Stimulated activated naive CD8-positive, alpha-beta T cell treated with anti-CD3 and anti-CD28 coated beads, Interleukin-15, amount 100 ng/mL, for 72 hours (primary cell): ENCODE measurements at regions not wholly inside any gene's neighbourhood (a gene's known extent, or its start where the extent isn't known, plus 50 kb on each side); places are given as distances from the start of the nearest gene placed in this dataset.

Experiments used
- ATAC-seq: fragments of 150-1000 bp; cut with Tn5 transposase; 2 replicates; pipeline ENCODE4 v1.10.0; 2021; ENCODE audit warnings: mild to moderate bottlenecking, moderate library complexity
- DNase-seq, 2 donors: peaks; one replicate each; pipeline ENCODE4 v3.0.0; 2021 to 2022
- H3K27ac Mint-ChIP-seq, 2 donors: one replicate each; pipeline ENCODE4 v1.8.0; 2022; ENCODE audit warnings: mild to moderate bottlenecking in 2 of 2, mixed read lengths in 2 of 2, moderate library complexity in 2 of 2
- H3K27me3 Mint-ChIP-seq: one replicate; pipeline ENCODE4 v1.8.0; 2022; ENCODE audit warnings: mixed read lengths
- H3K4me1 Mint-ChIP-seq: one replicate; pipeline ENCODE4 v1.8.0; 2022; ENCODE audit warnings: mild to moderate bottlenecking, mixed read lengths
- H3K4me3 Mint-ChIP-seq, 2 donors: one replicate each; pipeline ENCODE4 v1.8.0; 2022; ENCODE audit warnings: mild to moderate bottlenecking in 2 of 2, mixed read lengths in 2 of 2, moderate library complexity in 1 of 2
- H3K9me3 Mint-ChIP-seq, 2 donors: one replicate each; pipeline ENCODE4 v1.8.0; 2022; ENCODE audit warnings: mixed read lengths in 2 of 2

GRCh38 chr5:17429353-17429752 lies 68.7 kb upstream of the TAF11L2 start:
- DNase-seq (no peak), ATAC-seq (no peak)
- no peak overlapping the region for H3K4me3 Mint-ChIP-seq
- no peaks in the 10 kb centered on the region for H3K4me1 Mint-ChIP-seq
- no peaks in the 10 kb centered on the region for H3K27me3 Mint-ChIP-seq
- H3K27ac Mint-ChIP-seq = no peak overlapping the region
- peaks cover 6 to 7% of the 10 kb centered on the region in 2 donors for H3K9me3 Mint-ChIP-seq

GRCh38 chr5:17430241-17430640 lies 67.8 kb upstream of the TAF11L2 start:
- Mint-ChIP-seq H3K4me1 (no peaks in the 10 kb centered on the region), H3K9me3 (peaks cover 7% of the 10 kb centered on the region in 2 donors), H3K27me3 (no peaks in the 10 kb centered on the region), H3K27ac (no peak overlapping the region), H3K4me3 (no peak overlapping the region)
- ATAC-seq = no peak
- DNase-seq = no peak

GRCh38 chr5:17431272-17432050 lies 66.6 kb upstream of the TAF11L2 start:
- H3K4me1 Mint-ChIP-seq = no peaks in the 10 kb centered on the region
- no peak for DNase-seq
- ATAC-seq = no peak
- H3K27ac Mint-ChIP-seq = no peak overlapping the region
- peaks cover 7% of the 10 kb centered on the region for H3K27me3 Mint-ChIP-seq
- H3K4me3 Mint-ChIP-seq = no peak overlapping the region
- peaks cover 13 to 16% of the 10 kb centered on the region in 2 donors for H3K9me3 Mint-ChIP-seq

GRCh38 chr5:17432569-17432968 lies 65.5 kb upstream of the TAF11L2 start:
- no peak for DNase-seq
- H3K27ac Mint-ChIP-seq = no peak overlapping the region
- no peaks in the 10 kb centered on the region for H3K4me1 Mint-ChIP-seq
- peaks cover 12 to 16% of the 10 kb centered on the region in 2 donors for H3K9me3 Mint-ChIP-seq
- no peak overlapping the region for H3K4me3 Mint-ChIP-seq
- ATAC-seq = no peak
- peaks cover 7% of the 10 kb centered on the region for H3K27me3 Mint-ChIP-seq

- no peak overlapping the region for H3K4me3 Mint-ChIP-seq
- no peak for ATAC-seq
- no peak for DNase-seq
- peaks cover 7 to 23% of the 10 kb centered on the region in 2 donors for H3K9me3 Mint-ChIP-seq
- H3K4me1 Mint-ChIP-seq = no peaks in the 10 kb centered on the region
- peaks cover 7% of the 10 kb centered on the region for H3K27me3 Mint-ChIP-seq
- H3K27ac Mint-ChIP-seq = no peak overlapping the region
Measured at GRCh38 chr5:17433406-17433805, 64.6 kb upstream of the TAF11L2 start.

GRCh38 chr5:17434982-17435381 lies 63.0 kb upstream of the TAF11L2 start:
- no peak overlapping the region for H3K4me3 Mint-ChIP-seq
- no peak overlapping the region for H3K27ac Mint-ChIP-seq
- ATAC-seq (no peak), DNase-seq (no peak)
- peaks cover 7% of the 10 kb centered on the region for H3K27me3 Mint-ChIP-seq
- H3K4me1 Mint-ChIP-seq = no peaks in the 10 kb centered on the region
- peaks cover 7 to 20% of the 10 kb centered on the region in 2 donors for H3K9me3 Mint-ChIP-seq

GRCh38 chr5:17436350-17436749 lies 61.7 kb upstream of the TAF11L2 start:
- Mint-ChIP-seq H3K27ac (peak overlapping the region in 1 of 2 donors; percentile 51), H3K9me3 (peaks cover 7 to 19% of the 10 kb centered on the region in 2 donors), H3K4me3 (no peak overlapping the region), H3K27me3 (peaks cover 7% of the 10 kb centered on the region), H3K4me1 (no peaks in the 10 kb centered on the region)
- ATAC-seq (no peak), DNase-seq (no peak)

- no peak for DNase-seq
Measured at GRCh38 chr5:17436761-17437221, 61.2 kb upstream of the TAF11L2 start.

GRCh38 chr5:17438027-17438426 lies 60.0 kb upstream of the TAF11L2 start:
- no peaks in the 10 kb centered on the region for H3K4me1 Mint-ChIP-seq
- H3K27me3 Mint-ChIP-seq = peaks cover 7% of the 10 kb centered on the region
- H3K27ac Mint-ChIP-seq = peak overlapping the region in 1 of 2 donors; percentile 13
- DNase-seq (no peak), ATAC-seq (no peak)
- H3K4me3 Mint-ChIP-seq = no peak overlapping the region
- H3K9me3 Mint-ChIP-seq = peaks cover 11 to 26% of the 10 kb centered on the region in 2 donors

More at GRCh38 chr5:17436761-17437221, 61.2 kb upstream of the TAF11L2 start:
- no peak overlapping the region for H3K4me3 Mint-ChIP-seq
- H3K27me3 Mint-ChIP-seq = peaks cover 7% of the 10 kb centered on the region
- H3K27ac Mint-ChIP-seq = no peak overlapping the region
- no peak for ATAC-seq
- H3K9me3 Mint-ChIP-seq = peaks cover 7 to 19% of the 10 kb centered on the region in 2 donors
- H3K4me1 Mint-ChIP-seq = no peaks in the 10 kb centered on the region

GRCh38 chr5:17439956-17440355 lies 58.1 kb upstream of the TAF11L2 start:
- no peaks in the 10 kb centered on the region for H3K4me1 Mint-ChIP-seq
- DNase-seq = no peak
- H3K9me3 Mint-ChIP-seq = peaks cover 11 to 33% of the 10 kb centered on the region in 2 donors
- peaks cover 7% of the 10 kb centered on the region for H3K27me3 Mint-ChIP-seq
- no peak overlapping the region for H3K4me3 Mint-ChIP-seq
- H3K27ac Mint-ChIP-seq = no peak overlapping the region
- no peak for ATAC-seq

GRCh38 chr5:17440766-17441165 lies 57.3 kb upstream of the TAF11L2 start:
- Mint-ChIP-seq H3K27ac (no peak overlapping the region), H3K27me3 (peaks cover 2% of the 10 kb centered on the region), H3K9me3 (peaks cover 5 to 29% of the 10 kb centered on the region in 2 donors), H3K4me3 (no peak overlapping the region), H3K4me1 (no peaks in the 10 kb centered on the region)
- DNase-seq (no peak), ATAC-seq (no peak)

GRCh38 chr5:17441351-17441750 lies 56.7 kb upstream of the TAF11L2 start:
- Mint-ChIP-seq H3K4me3 (no peak overlapping the region), H3K9me3 (peaks cover 4 to 24% of the 10 kb centered on the region in 2 donors), H3K27me3 (no peaks in the 10 kb centered on the region), H3K27ac (no peak overlapping the region), H3K4me1 (no peaks in the 10 kb centered on the region)
- no peak for DNase-seq
- ATAC-seq = no peak

- Mint-ChIP-seq H3K27ac (no peak overlapping the region), H3K9me3 (peaks cover 4 to 16% of the 10 kb centered on the region in 2 donors), H3K4me3 (no peak overlapping the region), H3K4me1 (no peaks in the 10 kb centered on the region), H3K27me3 (no peaks in the 10 kb centered on the region)
- no peak for ATAC-seq
- DNase-seq = no peak
Measured at GRCh38 chr5:17443333-17444130, 54.5 kb upstream of the TAF11L2 start.

GRCh38 chr5:17444496-17444895 lies 53.5 kb upstream of the TAF11L2 start:
- H3K27ac Mint-ChIP-seq = no peak overlapping the region
- ATAC-seq (no peak), DNase-seq (no peak)
- no peak overlapping the region for H3K4me3 Mint-ChIP-seq
- H3K4me1 Mint-ChIP-seq = no peaks in the 10 kb centered on the region
- peaks cover 11 to 22% of the 10 kb centered on the region in 2 donors for H3K9me3 Mint-ChIP-seq
- H3K27me3 Mint-ChIP-seq = no peaks in the 10 kb centered on the region

- no peak for ATAC-seq
- Mint-ChIP-seq H3K4me1 (no peaks in the 10 kb centered on the region), H3K27me3 (no peaks in the 10 kb centered on the region)
Measured at GRCh38 chr5:17445185-17445584, 52.8 kb upstream of the TAF11L2 start.

More at GRCh38 chr5:17445185-17445584, 52.8 kb upstream of the TAF11L2 start:
- H3K4me3 Mint-ChIP-seq = no peak overlapping the region
- H3K9me3 Mint-ChIP-seq = peaks cover 11 to 24% of the 10 kb centered on the region in 2 donors
- no peak overlapping the region for H3K27ac Mint-ChIP-seq
- DNase-seq = no peak
